ENCODE measurements at regions not wholly inside any gene's neighbourhood (a gene's known extent, or its start where the extent isn't known, plus 50 kb on each side); places are given as distances from the start of the nearest gene placed in this dataset.

DNA sequence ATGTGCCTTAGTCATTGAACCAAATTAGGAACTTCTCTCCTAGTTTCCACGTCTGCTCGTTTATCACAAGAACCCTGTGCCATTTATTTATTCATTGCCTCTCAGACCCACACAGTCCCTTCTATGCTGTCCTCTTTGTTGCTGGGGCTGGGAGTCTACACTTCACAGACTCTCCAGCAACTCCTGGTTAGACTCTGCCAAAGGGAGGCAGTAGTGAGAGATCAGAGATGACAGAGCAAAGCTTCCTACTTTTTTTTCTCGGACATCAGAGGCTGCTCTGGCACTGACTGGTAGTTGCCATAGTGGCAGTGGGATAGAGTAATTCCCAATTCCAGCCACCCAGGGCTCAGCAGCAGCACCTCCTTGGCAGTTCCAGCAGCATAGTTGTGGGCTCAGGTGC is 277.5 kb downstream of the BCL11A start:
- Histone ChIP-seq H3K9me2 (replicated peaks; ENCODE audit: insufficient read depth, low read length) (no peaks in the 10 kb centered on the region), H3K36me3 (ENCODE audit: low read length) (0 out of 2 replicates have a peak, but pooled peaks cover 3% of the 10 kb centered on the region), H3K4me2 (ENCODE audit: low read depth, low read length, poor library complexity, severe bottlenecking) (no peak overlapping the region), H3K4me3 (ENCODE audit: insufficient read depth, low read length, poor library complexity, severe bottlenecking) (no peak overlapping the region), H4K20me1 (ENCODE audit: low read depth, low read length) (no peaks in the 10 kb centered on the region), H3K79me2 (ENCODE audit: insufficient read depth, low read length) (no peaks in the 10 kb centered on the region), H3K27ac (ENCODE audit: low read depth, low read length) (no peak overlapping the region), H2AFZ (ENCODE audit: low read depth, low read length, severe bottlenecking) (no peak overlapping the region), H3K27me3 (ENCODE audit: low read length) (no peaks in the 10 kb centered on the region), H3F3A (ENCODE audit: insufficient read depth) (no peaks in the 10 kb centered on the region), H3K9me3 (ENCODE audit: insufficient read depth, low read length) (peaks cover 7% of the 10 kb centered on the region), H3K9ac (ENCODE audit: low read length) (no peak overlapping the region)
- no peak for TF ChIP-seq EZH2phosphoT487 (conservative IDR thresholded peaks at IDR 0.05; ENCODE audit: low read length)
- TF ChIP-seq, protein P1, sequence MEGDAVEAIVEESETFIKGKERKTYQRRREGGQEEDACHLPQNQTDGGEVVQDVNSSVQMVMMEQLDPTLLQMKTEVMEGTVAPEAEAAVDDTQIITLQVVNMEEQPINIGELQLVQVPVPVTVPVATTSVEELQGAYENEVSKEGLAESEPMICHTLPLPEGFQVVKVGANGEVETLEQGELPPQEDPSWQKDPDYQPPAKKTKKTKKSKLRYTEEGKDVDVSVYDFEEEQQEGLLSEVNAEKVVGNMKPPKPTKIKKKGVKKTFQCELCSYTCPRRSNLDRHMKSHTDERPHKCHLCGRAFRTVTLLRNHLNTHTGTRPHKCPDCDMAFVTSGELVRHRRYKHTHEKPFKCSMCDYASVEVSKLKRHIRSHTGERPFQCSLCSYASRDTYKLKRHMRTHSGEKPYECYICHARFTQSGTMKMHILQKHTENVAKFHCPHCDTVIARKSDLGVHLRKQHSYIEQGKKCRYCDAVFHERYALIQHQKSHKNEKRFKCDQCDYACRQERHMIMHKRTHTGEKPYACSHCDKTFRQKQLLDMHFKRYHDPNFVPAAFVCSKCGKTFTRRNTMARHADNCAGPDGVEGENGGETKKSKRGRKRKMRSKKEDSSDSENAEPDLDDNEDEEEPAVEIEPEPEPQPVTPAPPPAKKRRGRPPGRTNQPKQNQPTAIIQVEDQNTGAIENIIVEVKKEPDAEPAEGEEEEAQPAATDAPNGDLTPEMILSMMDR (IDR thresholded peaks at IDR 0.05; ENCODE audit: insufficient read depth, low read length, poor library complexity, severe bottlenecking), result no peak

DNA sequence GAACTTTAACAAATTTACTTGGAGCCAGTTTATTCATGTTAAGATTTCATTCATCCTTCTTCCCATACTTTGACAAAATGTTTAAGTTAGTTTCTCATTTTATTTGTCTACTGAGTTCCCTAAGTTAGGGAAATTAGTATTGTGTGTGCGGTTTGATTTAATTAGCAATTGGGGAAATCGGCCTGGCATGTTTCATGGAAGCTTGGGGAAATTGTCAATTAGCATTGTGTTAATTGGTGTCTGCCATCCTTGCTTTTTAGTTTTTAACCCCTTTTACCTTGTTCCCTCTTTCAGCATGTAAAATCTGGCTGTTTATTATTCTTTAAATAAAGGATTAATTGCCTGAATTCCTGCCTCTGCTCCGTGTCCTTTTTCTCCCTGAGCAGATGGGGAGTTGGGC is 279.6 kb downstream of the BCL11A start:
- Histone ChIP-seq H2AFZ (ENCODE audit: low read depth, low read length, severe bottlenecking) (no peak overlapping the region), H3K9me3 (ENCODE audit: insufficient read depth, low read length) (peaks cover 7% of the 10 kb centered on the region), H3F3A (ENCODE audit: insufficient read depth) (no peaks in the 10 kb centered on the region), H3K27ac (ENCODE audit: low read depth, low read length) (no peak overlapping the region), H3K27me3 (ENCODE audit: low read length) (no peaks in the 10 kb centered on the region), H3K4me3 (ENCODE audit: insufficient read depth, low read length, poor library complexity, severe bottlenecking) (no peak overlapping the region), H3K79me2 (ENCODE audit: insufficient read depth, low read length) (no peaks in the 10 kb centered on the region), H3K9ac (ENCODE audit: low read length) (no peak overlapping the region), H3K36me3 (ENCODE audit: low read length) (0 out of 2 replicates have a peak, but pooled peaks cover 3% of the 10 kb centered on the region), H3K9me2 (replicated peaks; ENCODE audit: insufficient read depth, low read length) (no peaks in the 10 kb centered on the region), H4K20me1 (ENCODE audit: low read depth, low read length) (no peaks in the 10 kb centered on the region), H3K4me2 (ENCODE audit: low read depth, low read length, poor library complexity, severe bottlenecking) (no peak overlapping the region)
- TF ChIP-seq, protein P1 (IDR thresholded peaks at IDR 0.05; ENCODE audit: insufficient read depth, low read length, poor library complexity, severe bottlenecking), result no peak
- TF ChIP-seq EZH2phosphoT487 (conservative IDR thresholded peaks at IDR 0.05; ENCODE audit: low read length), result no peak

DNA sequence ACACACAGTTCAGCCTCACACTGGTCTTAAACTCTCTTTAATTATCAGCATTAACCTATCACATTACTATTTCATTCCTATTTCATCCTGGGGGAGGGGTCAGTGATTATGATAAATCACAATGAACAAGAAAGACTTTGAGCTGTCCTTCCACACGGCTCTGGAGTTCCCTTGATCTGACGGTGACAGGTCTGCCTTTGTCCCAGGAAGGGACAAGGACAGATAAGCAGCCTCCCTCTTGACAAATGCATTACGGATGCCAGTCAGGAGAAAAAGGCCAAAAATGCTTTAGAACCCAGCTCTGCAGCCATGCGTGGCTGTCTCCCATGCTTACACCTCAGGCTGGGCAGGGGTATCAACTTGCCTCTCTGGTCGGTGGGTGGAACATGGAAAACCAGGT is 281.7 kb downstream of the BCL11A start:
- TF ChIP-seq EZH2phosphoT487 (conservative IDR thresholded peaks at IDR 0.05; ENCODE audit: low read length), result no peak
- TF ChIP-seq, protein P1 (IDR thresholded peaks at IDR 0.05; ENCODE audit: insufficient read depth, low read length, poor library complexity, severe bottlenecking), result no peak
- H3K27me3 ChIP-seq (ENCODE audit: low read length), result no peaks in the 10 kb centered on the region
- no peak overlapping the region for H3K27ac ChIP-seq (ENCODE audit: low read depth, low read length)
- H3K79me2 ChIP-seq (ENCODE audit: insufficient read depth, low read length), result no peaks in the 10 kb centered on the region
- no peak overlapping the region for H3K4me3 ChIP-seq (ENCODE audit: insufficient read depth, low read length, poor library complexity, severe bottlenecking)
- no peaks in the 10 kb centered on the region for H3F3A ChIP-seq (ENCODE audit: insufficient read depth)
- H3K9me2 ChIP-seq (replicated peaks; ENCODE audit: insufficient read depth, low read length), result no peaks in the 10 kb centered on the region
- H3K9ac ChIP-seq (ENCODE audit: low read length), result no peak overlapping the region
- H4K20me1 ChIP-seq (ENCODE audit: low read depth, low read length), result no peaks in the 10 kb centered on the region
- no peak overlapping the region for H3K4me2 ChIP-seq (ENCODE audit: low read depth, low read length, poor library complexity, severe bottlenecking)
- peaks cover 7% of the 10 kb centered on the region for H3K9me3 ChIP-seq (ENCODE audit: insufficient read depth, low read length)
- H2AFZ ChIP-seq (ENCODE audit: low read depth, low read length, severe bottlenecking), result no peak overlapping the region
- H3K36me3 ChIP-seq (ENCODE audit: low read length), result 0 out of 2 replicates have a peak, but pooled peaks cover 3% of the 10 kb centered on the region
